VCaP (cell line): ENCODE measurements at regions not wholly inside any gene's neighbourhood (a gene's known extent, or its start where the extent isn't known, plus 50 kb on each side); places are given as distances from the start of the nearest gene placed in this dataset.

Source experiments
- H3K27ac ChIP-seq: fragments of 450-650 bp; 2 replicates; pipeline ENCODE4 v1.5.1; 2017
- TF ChIP-seq, protein P1 (sequence below): fragments of 450-650 bp; conservative IDR thresholded peaks from 2 replicates; pipeline ENCODE4 v1.5.1; 2017; ENCODE audit warnings: mild to moderate bottlenecking, moderate library complexity

DNA sequence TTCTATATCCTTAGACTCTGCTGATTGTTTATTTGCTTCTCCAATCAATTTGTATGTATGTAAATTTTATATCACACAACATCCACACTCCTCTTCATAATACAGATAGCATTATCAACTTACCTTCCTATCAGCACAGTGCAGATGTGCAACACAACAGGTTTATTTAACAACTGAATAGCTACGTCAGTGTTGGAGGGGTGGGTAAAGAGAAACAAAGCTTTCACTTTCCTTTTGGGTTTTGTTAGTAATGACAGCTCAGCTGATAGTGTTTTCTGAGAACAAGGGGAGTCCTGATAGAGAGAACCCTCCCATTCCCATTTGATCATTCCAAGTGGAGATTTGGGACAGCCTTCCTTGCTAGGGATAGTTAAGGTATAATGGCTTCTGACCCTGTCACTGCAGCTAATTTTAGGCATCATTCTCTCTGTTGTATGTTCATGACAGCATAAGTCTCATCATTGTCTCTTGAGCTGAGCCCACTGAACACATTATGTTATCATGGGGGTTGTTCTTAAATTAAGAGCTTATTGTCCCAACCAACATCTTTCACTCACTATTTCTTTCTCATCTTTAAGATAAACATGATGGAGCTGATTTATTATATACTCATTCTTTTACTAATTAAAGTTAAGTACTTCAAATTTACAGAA lies 227.7 kb downstream of the GPD2 start:
- TF ChIP-seq, protein P1, sequence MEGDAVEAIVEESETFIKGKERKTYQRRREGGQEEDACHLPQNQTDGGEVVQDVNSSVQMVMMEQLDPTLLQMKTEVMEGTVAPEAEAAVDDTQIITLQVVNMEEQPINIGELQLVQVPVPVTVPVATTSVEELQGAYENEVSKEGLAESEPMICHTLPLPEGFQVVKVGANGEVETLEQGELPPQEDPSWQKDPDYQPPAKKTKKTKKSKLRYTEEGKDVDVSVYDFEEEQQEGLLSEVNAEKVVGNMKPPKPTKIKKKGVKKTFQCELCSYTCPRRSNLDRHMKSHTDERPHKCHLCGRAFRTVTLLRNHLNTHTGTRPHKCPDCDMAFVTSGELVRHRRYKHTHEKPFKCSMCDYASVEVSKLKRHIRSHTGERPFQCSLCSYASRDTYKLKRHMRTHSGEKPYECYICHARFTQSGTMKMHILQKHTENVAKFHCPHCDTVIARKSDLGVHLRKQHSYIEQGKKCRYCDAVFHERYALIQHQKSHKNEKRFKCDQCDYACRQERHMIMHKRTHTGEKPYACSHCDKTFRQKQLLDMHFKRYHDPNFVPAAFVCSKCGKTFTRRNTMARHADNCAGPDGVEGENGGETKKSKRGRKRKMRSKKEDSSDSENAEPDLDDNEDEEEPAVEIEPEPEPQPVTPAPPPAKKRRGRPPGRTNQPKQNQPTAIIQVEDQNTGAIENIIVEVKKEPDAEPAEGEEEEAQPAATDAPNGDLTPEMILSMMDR, result no peak
- H3K27ac ChIP-seq, result no peak overlapping the region

GRCh38 chr2:156666130-156666785 lies 230.1 kb downstream of the GPD2 start:
- TF ChIP-seq, protein P1, result no peak
- H3K27ac ChIP-seq, result no peak overlapping the region

DNA sequence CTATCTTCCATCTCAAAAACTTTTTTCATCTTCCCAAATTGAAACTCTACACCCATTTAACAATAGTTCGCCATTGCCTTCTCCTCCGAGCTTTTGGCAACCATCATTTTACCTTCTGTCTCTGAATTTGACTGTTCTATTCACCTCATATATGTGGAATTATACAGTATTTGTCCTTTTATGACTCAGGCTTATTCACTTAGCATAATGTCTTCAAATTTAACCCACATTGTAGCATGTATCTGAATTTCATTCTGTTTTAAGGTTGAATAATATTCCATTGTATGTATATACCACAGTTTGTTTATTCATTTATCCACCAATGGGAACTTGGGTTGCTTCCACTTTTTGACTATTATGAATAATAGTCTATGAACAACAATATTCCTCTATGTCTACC lies 233.9 kb downstream of the GPD2 start:
- no peak overlapping the region for H3K27ac ChIP-seq
- TF ChIP-seq, protein P1, result no peak

DNA sequence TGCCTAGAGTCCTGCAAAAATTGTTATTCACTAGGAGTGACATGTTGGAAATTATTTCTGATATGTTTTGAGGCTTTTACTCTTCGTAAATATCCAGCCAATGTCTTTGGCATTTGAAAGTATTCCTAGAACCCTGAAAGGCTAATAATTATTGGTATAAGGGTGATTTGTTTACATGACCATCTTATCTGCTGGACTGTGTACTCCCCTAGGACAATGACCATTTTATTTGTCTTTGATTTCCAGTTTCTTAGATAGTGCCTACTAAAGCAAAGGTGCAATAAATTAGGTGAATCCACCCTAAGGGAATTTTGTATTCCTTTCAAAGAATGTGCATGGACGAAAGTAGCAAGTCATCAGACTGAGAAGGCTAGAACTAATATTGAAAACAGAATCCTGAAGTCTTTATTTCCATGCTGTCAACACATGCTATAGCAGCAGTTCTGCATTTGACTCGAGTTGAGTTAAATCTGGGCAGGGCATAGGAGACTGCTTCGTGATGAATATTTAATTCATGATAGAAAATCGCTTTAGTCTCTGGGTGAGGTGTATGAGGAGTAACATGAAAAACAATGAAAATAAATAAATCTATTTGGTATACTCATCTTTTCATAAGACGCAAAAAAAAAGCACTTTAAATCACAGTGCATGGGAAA lies 235.7 kb downstream of the GPD2 start:
- TF ChIP-seq, protein P1, result no peak
- no peak overlapping the region for H3K27ac ChIP-seq

- H3K27ac ChIP-seq, result no peak overlapping the region
Observed at GRCh38 chr2:156672556-156673332, 236.6 kb downstream of the GPD2 start.

GRCh38 chr2:156673333-156673615 lies 237.1 kb downstream of the GPD2 start:
- no peak overlapping the region for H3K27ac ChIP-seq
- TF ChIP-seq, protein P1, result no peak

More at GRCh38 chr2:156672556-156673332, 236.6 kb downstream of the GPD2 start:
- TF ChIP-seq, protein P1, result no peak

GRCh38 chr2:156673981-156674380 lies 237.8 kb downstream of the GPD2 start:
- H3K27ac ChIP-seq, result no peak overlapping the region

More at GRCh38 chr2:156673981-156674380, 237.8 kb downstream of the GPD2 start:
- TF ChIP-seq, protein P1, result no peak
